Parathyroid adenoma (tissue), 2 donors: ENCODE measurements at regions not wholly inside any gene's neighbourhood (a gene's known extent, or its start where the extent isn't known, plus 50 kb on each side); places are given as distances from the start of the nearest gene placed in this dataset.

ENCODE experiments used
- H2AFZ ChIP-seq: fragments of 300-600 bp; sonication (generic); one replicate; pipeline ENCODE4 v1.7.0; 2017; ENCODE audit warnings: antibody characterized with exemption, mild to moderate bottlenecking
- H3K27ac ChIP-seq: fragments of 300-600 bp; sonication (generic); one replicate; pipeline ENCODE4 v1.7.0; 2017
- H3K27me3 ChIP-seq: fragments of 300-600 bp; sonication (generic); one replicate; pipeline ENCODE4 v1.7.0; 2017; ENCODE audit warnings: low read length; ENCODE audit not compliant: control insufficient read depth, insufficient read depth
- H3K36me3 ChIP-seq: fragments of 300-600 bp; sonication (generic); one replicate; pipeline ENCODE4 v1.7.0; 2017; ENCODE audit warnings: low read length; ENCODE audit not compliant: control insufficient read depth, insufficient read depth
- H3K4me1 ChIP-seq: fragments of 300-600 bp; sonication (generic); one replicate; pipeline ENCODE4 v1.7.0; 2017; ENCODE audit warnings: control low read depth
- H3K4me2 ChIP-seq: fragments of 300-600 bp; sonication (generic); one replicate; pipeline ENCODE4 v1.7.0; 2017; ENCODE audit warnings: low read length
- H3K4me3 ChIP-seq: fragments of 300-600 bp; sonication (generic); one replicate; pipeline ENCODE4 v1.7.0; 2017; ENCODE audit warnings: low read depth, low read length
- H3K79me2 ChIP-seq: fragments of 300-600 bp; sonication (generic); one replicate; pipeline ENCODE4 v1.7.0; 2017; ENCODE audit warnings: control low read depth
- H3K9ac ChIP-seq: fragments of 300-600 bp; sonication (generic); one replicate; pipeline ENCODE4 v1.7.0; 2017; ENCODE audit warnings: mild to moderate bottlenecking
- H3K9me3 ChIP-seq: fragments of 300-600 bp; sonication (generic); one replicate; pipeline ENCODE4 v1.7.0; 2017; ENCODE audit warnings: low read length; ENCODE audit not compliant: control insufficient read depth
- TF ChIP-seq, protein P1 (sequence below): fragments of 300-600 bp; sonication (generic); IDR thresholded peaks from one replicate; pipeline ENCODE4 v1.7.0; 2017; ENCODE audit warnings: antibody characterized with exemption, mild to moderate bottlenecking
- donor health status: primary hyperparathyroidism.

- peak overlapping the region; percentile 36 for H3K4me3 ChIP-seq
These were observed 80.3 kb upstream of the GOT2 start for GRCh38 chr16:58814348-58814801.

DNA sequence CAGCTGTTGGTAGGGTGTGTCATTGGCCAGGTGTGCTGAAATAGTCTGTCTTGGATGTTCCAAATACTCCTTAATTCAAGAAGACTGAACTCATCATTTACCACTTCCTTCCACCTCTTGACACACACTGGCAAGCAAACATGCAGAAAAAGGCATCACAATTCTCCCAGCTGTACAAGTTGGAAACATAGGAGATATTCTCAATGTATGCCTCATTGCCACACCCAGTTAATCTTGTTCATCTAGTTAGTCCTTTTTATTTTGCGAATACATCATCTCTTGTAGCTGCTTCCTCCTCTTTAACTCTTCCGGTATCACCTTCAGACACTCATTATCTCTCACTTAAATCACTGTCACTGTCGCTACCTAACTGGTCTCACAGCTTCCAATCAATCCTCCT is 75.1 kb upstream of the GOT2 start:
- Histone ChIP-seq H3K9me3 (no peaks in the 10 kb centered on the region), H3K4me2 (no peak overlapping the region), H3K27ac (no peak overlapping the region), H3K9ac (no peak overlapping the region), H3K4me1 (no peaks in the 10 kb centered on the region), H3K36me3 (no peaks in the 10 kb centered on the region), H2AFZ (no peak overlapping the region), H3K4me3 (no peak overlapping the region), H3K79me2 (no peaks in the 10 kb centered on the region), H3K27me3 (no peaks in the 10 kb centered on the region)
- TF ChIP-seq, protein P1, sequence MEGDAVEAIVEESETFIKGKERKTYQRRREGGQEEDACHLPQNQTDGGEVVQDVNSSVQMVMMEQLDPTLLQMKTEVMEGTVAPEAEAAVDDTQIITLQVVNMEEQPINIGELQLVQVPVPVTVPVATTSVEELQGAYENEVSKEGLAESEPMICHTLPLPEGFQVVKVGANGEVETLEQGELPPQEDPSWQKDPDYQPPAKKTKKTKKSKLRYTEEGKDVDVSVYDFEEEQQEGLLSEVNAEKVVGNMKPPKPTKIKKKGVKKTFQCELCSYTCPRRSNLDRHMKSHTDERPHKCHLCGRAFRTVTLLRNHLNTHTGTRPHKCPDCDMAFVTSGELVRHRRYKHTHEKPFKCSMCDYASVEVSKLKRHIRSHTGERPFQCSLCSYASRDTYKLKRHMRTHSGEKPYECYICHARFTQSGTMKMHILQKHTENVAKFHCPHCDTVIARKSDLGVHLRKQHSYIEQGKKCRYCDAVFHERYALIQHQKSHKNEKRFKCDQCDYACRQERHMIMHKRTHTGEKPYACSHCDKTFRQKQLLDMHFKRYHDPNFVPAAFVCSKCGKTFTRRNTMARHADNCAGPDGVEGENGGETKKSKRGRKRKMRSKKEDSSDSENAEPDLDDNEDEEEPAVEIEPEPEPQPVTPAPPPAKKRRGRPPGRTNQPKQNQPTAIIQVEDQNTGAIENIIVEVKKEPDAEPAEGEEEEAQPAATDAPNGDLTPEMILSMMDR = no peak

More at GRCh38 chr16:58814348-58814801, 80.3 kb upstream of the GOT2 start:
- Histone ChIP-seq H2AFZ (peak overlapping the region; percentile 67), H3K4me2 (peak overlapping the region; percentile 92), H3K36me3 (no peaks in the 10 kb centered on the region), H3K4me1 (no peaks in the 10 kb centered on the region), H3K27ac (no peak overlapping the region), H3K9ac (no peak overlapping the region), H3K79me2 (no peaks in the 10 kb centered on the region), H3K27me3 (no peaks in the 10 kb centered on the region), H3K9me3 (no peaks in the 10 kb centered on the region)
- TF ChIP-seq, protein P1 = peak; percentile 70

GRCh38 chr16:58807276-58807675 is 73.2 kb upstream of the GOT2 start:
- no peak overlapping the region for H3K4me3 ChIP-seq
- no peaks in the 10 kb centered on the region for H3K79me2 ChIP-seq
- TF ChIP-seq, protein P1 = no peak
- H3K36me3 ChIP-seq = no peaks in the 10 kb centered on the region
- no peaks in the 10 kb centered on the region for H3K4me1 ChIP-seq
- H3K9me3 ChIP-seq = no peaks in the 10 kb centered on the region
- H3K27ac ChIP-seq = no peak overlapping the region
- no peak overlapping the region for H3K9ac ChIP-seq
- no peaks in the 10 kb centered on the region for H3K27me3 ChIP-seq
- H2AFZ ChIP-seq = no peak overlapping the region
- no peak overlapping the region for H3K4me2 ChIP-seq

GRCh38 chr16:58801838-58802237 is 67.7 kb upstream of the GOT2 start:
- no peaks in the 10 kb centered on the region for H3K79me2 ChIP-seq
- H3K4me3 ChIP-seq = no peak overlapping the region
- no peak overlapping the region for H3K9ac ChIP-seq
- H3K4me1 ChIP-seq = no peaks in the 10 kb centered on the region
- no peak overlapping the region for H3K4me2 ChIP-seq
- H3K27me3 ChIP-seq = no peaks in the 10 kb centered on the region
- H3K9me3 ChIP-seq = no peaks in the 10 kb centered on the region
- H3K27ac ChIP-seq = no peak overlapping the region
- H3K36me3 ChIP-seq = no peaks in the 10 kb centered on the region
- TF ChIP-seq, protein P1 = no peak
- H2AFZ ChIP-seq = no peak overlapping the region

- Histone ChIP-seq H3K4me1 (no peaks in the 10 kb centered on the region), H2AFZ (no peak overlapping the region), H3K27ac (no peak overlapping the region), H3K9me3 (no peaks in the 10 kb centered on the region), H3K4me3 (no peak overlapping the region), H3K4me2 (no peak overlapping the region), H3K9ac (no peak overlapping the region), H3K27me3 (no peaks in the 10 kb centered on the region), H3K36me3 (no peaks in the 10 kb centered on the region), H3K79me2 (no peaks in the 10 kb centered on the region)
- TF ChIP-seq, protein P1 = no peak
These were observed 63.2 kb upstream of the GOT2 start for GRCh38 chr16:58797137-58797801.
